Mucosa of rectum (tissue), 2 donors: ENCODE measurements at regions not wholly inside any gene's neighbourhood (a gene's known extent, or its start where the extent isn't known, plus 50 kb on each side); places are given as distances from the start of the nearest gene placed in this dataset.
"Not testable (repeated sequence)": the region's sequence is repeated elsewhere in the genome, so short reads cannot be mapped to it uniquely, and the experiment has no call there.

Source experiments
- H3K27ac ChIP-seq, 2 donors: one replicate each; pipeline ENCODE4 v1.7.0; 2013; ENCODE audit warnings: inconsistent platforms in 2 of 2, low read depth in 2 of 2, low read length in 2 of 2
- H3K27me3 ChIP-seq, 2 donors: one replicate each; pipeline ENCODE4 v1.7.0; 2013; ENCODE audit warnings: low read length in 2 of 2; ENCODE audit not compliant: control insufficient read depth in 2 of 2, insufficient read depth in 2 of 2
- H3K36me3 ChIP-seq, 2 donors: one replicate each; pipeline ENCODE4 v1.7.0; 2013; ENCODE audit warnings: low read length in 2 of 2; ENCODE audit not compliant: control insufficient read depth in 2 of 2, insufficient read depth in 2 of 2
- H3K4me1 ChIP-seq, 2 donors: one replicate each; pipeline ENCODE4 v1.7.0; 2013; ENCODE audit warnings: low read length in 2 of 2, mild to moderate bottlenecking in 1 of 2; ENCODE audit not compliant: control insufficient read depth in 2 of 2, insufficient read depth in 2 of 2
- H3K4me3 ChIP-seq, 2 donors: one replicate each; pipeline ENCODE4 v1.7.0; 2013; ENCODE audit warnings: low read length in 2 of 2
- H3K9ac ChIP-seq, 2 donors: one replicate each; pipeline ENCODE4 v1.7.0; 2013; ENCODE audit warnings: low read length in 2 of 2, low read depth in 1 of 2, mild to moderate bottlenecking in 1 of 2
- H3K9me3 ChIP-seq, 2 donors: one replicate each; pipeline ENCODE4 v1.7.0; 2013; ENCODE audit warnings: low read length in 2 of 2; ENCODE audit not compliant: control insufficient read depth in 2 of 2
- donor health status: healthy.
- donor health status: Normal muscosa, but diverticular disease.

DNA sequence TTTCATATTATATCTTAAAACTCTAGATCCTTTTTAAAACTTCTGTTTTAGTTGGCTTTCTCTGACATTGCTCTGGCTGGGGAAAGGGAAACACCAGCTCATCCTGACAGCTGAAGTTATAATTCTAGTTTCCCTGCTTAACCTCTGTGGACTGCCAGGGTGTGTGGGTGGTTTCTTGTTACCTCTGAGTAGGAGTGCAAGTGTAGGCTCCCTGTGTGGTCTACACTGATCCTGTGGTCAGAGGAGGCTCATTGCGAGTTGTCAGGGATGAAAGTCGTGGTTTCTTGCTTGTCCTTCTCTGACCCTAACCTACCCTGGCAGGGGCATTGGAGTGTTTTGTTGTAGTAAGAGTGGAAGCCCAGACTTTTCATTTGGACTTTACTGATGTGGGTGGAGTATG is 221.0 kb downstream of the UTP18 start:
- Histone ChIP-seq H3K4me3 (no peak overlapping the region), H3K27me3 (peaks cover 0 to 1% of the 10 kb centered on the region in 2 donors), H3K36me3 (no peaks in the 10 kb centered on the region), H3K4me1 (no peaks in the 10 kb centered on the region), H3K27ac (no peak overlapping the region), H3K9me3 (no peaks in the 10 kb centered on the region), H3K9ac (no peak overlapping the region)

DNA sequence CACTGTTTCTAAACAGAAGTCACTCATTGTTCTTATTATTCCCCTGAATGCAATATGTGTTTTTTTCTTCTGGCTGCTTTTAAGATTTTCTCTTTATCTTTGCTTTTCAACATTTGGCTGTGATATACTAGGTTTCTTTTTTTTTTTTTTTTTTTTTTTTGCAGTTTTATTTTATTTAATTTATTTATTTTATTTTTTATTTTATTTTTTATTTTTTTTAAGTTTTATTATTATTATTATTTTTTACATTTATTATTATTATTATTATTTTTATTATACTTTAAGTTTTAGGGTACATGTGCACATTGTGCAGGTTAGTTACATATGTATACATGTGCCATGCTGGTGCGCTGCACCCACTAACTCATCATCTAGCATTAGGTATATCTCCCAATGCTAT is 221.9 kb downstream of the UTP18 start:
- H3K36me3 ChIP-seq, H3K4me1 ChIP-seq, H3K9me3 ChIP-seq, H3K4me3 ChIP-seq, H3K9ac ChIP-seq, H3K27me3 ChIP-seq, H3K27ac ChIP-seq: not testable (repeated sequence)

DNA sequence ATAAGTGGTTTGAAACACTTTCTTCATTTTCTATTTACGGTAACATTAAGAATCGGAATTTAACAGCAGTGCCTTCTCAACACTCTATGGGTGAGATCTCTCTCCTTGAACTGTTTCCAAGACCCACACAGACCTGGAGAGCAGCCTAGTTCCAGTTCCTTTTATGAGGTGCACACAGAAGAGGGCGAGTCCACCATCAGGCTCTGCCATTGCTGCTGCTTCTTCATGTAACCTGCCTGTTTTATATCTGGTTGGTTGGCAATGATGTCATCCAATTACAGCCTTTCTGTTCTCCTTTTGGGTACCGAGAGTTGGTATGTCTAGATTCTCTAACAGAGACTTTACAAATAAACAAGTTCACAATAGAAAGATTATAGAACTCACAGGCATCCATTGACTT is 225.7 kb downstream of the UTP18 start:
- no peaks in the 10 kb centered on the region for H3K27me3 ChIP-seq
- no peak overlapping the region for H3K9ac ChIP-seq
- H3K4me3 ChIP-seq: no peak overlapping the region
- no peak overlapping the region for H3K27ac ChIP-seq
- no peaks in the 10 kb centered on the region for H3K36me3 ChIP-seq
- no peaks in the 10 kb centered on the region for H3K9me3 ChIP-seq
- no peaks in the 10 kb centered on the region for H3K4me1 ChIP-seq

DNA sequence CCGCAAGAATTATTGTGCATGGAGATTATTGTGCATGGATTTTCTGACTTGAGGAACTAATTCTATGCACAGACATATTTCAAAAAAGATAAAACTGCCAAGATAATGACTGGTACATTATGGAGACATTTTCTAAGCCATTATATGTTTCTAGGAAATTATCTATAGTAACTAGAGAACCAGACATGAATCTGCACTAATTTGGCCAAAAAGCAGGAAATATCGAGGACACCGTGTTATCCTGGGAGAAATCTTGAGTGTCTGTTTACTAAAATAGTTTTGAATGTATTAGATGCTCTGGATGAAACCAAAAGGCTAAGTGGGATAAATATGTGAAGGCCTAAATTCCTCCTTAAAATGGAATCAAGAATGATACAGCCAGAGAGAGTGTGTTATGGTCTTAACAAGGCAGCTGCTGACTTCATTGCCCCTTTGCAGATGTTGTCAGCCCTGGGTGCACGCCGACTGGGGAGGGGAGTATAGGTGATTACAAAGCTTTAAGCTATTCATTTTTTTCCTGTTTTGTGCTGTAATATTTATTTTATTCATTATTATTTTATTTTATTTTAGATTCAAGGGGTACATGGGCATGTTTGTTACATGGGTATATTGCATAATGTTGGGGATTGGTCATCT is 226.7 kb downstream of the UTP18 start:
- Histone ChIP-seq H3K9ac (no peak overlapping the region), H3K27ac (no peak overlapping the region), H3K36me3 (no peaks in the 10 kb centered on the region), H3K4me3 (no peak overlapping the region), H3K4me1 (no peaks in the 10 kb centered on the region), H3K9me3 (no peaks in the 10 kb centered on the region), H3K27me3 (no peaks in the 10 kb centered on the region)

DNA sequence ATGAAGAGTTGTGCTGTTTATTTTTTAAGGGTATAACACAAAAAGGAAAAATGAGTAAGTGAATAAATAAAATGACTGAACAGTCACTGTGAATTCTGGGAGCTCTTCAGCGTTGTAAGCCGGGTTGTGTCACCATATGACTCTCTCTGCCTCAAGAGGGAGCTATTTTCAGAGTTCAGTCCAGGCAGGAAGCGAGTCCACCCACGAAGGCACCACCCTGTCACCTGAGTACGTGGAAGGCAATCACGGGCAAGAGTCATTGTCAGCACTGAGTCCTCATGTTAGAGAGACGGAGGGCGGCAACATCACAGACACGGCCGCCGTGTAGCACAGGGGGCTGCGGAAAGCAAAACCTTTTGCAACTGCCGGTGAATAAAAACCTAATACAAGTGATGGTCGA is 227.6 kb downstream of the UTP18 start:
- H3K27ac ChIP-seq: no peak overlapping the region
- no peak overlapping the region for H3K9ac ChIP-seq
- H3K9me3 ChIP-seq: no peaks in the 10 kb centered on the region
- no peaks in the 10 kb centered on the region for H3K4me1 ChIP-seq
- H3K36me3 ChIP-seq: no peaks in the 10 kb centered on the region
- no peak overlapping the region for H3K4me3 ChIP-seq
- H3K27me3 ChIP-seq: no peaks in the 10 kb centered on the region

DNA sequence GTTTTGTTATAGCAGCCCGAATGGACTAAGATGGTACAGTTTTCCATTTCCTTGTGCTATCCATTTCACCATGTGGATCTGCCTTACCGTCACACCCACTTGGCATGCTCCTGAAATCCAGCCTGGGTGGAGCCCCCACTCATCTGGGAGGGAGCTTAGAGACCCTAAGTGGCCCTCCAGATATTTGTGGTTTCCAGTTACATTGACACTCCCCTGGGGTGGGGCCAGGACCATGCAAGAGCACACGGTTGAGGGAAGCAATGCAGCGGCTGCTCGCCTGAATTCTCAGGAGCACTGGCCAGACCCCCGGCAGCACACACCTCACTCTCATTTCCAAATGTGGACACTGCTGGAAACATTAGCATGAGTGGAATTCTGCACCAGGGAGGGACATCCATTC is 231.1 kb downstream of the UTP18 start:
- H3K27me3 ChIP-seq: no peaks in the 10 kb centered on the region
- no peaks in the 10 kb centered on the region for H3K4me1 ChIP-seq
- H3K4me3 ChIP-seq: no peak overlapping the region
- H3K9ac ChIP-seq: no peak overlapping the region
- H3K27ac ChIP-seq: no peak overlapping the region
- no peaks in the 10 kb centered on the region for H3K36me3 ChIP-seq
- H3K9me3 ChIP-seq: no peaks in the 10 kb centered on the region

DNA sequence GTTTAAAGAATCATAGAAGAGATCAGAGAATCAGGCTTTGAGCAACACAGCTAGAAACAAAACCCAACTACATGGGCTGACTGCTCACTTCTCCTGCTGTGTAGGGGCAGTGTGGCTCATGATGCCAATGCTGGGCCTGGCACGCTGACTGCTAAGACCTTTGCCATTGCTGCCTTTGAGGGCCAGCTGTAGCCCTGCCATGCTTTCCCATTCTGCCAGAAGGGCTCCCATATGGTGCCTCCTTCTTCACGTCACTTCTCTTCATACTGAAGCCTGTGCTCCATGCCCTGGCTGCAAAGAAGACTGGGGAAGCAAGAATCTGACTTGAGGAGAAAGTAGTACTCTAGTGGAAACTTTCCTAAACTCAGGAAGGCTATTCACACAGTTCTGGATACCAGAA is 232.9 kb downstream of the UTP18 start:
- Histone ChIP-seq H3K4me1 (no peaks in the 10 kb centered on the region), H3K27ac (no peak overlapping the region), H3K27me3 (no peaks in the 10 kb centered on the region), H3K36me3 (no peaks in the 10 kb centered on the region), H3K9ac (no peak overlapping the region), H3K4me3 (no peak overlapping the region), H3K9me3 (no peaks in the 10 kb centered on the region)

DNA sequence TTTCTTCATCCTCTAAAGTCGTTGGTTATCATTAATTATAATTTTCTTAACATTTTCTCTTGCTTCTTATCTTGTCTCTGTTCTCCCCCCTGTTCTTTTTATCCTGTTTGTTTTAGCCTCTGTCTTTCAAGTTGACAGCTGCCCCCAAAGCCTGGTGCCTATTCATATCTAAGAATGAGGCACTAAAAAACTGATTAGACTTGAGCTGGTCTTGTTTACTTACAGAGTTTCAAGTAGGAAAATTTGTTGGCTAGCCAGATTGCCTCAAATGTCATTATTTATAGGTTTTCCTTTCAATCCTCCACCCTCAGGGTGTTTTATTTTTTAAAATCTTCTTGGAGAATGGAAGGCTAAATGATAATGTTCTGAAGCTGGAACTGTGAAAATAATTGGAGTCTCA is 236.0 kb downstream of the UTP18 start:
- Histone ChIP-seq H3K27ac (no peak overlapping the region), H3K4me1 (no peaks in the 10 kb centered on the region), H3K36me3 (no peaks in the 10 kb centered on the region), H3K9me3 (no peaks in the 10 kb centered on the region), H3K9ac (no peak overlapping the region), H3K4me3 (no peak overlapping the region), H3K27me3 (no peaks in the 10 kb centered on the region)

DNA sequence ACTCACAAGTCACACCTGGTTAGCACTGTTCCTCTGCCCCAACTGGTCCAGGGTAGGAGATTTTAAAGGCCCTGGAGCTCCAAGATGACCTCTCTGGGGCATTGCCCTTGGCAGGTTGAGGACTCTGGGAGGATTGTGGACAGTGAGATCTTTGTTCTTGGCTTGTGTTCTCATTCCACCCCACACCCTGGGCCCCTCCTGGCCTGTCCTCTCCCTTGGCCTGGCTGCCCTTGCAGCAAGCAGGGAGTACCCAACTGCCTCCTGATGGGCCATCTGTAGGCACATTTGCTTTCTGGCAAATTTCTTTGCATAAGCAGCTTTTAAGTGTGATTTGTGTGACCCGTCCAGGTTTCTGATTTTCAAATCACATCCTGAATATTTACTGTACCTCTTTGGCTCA is 239.6 kb downstream of the UTP18 start:
- Histone ChIP-seq H3K9ac (no peak overlapping the region), H3K9me3 (no peaks in the 10 kb centered on the region), H3K4me1 (no peaks in the 10 kb centered on the region), H3K27me3 (no peaks in the 10 kb centered on the region), H3K4me3 (no peak overlapping the region), H3K27ac (no peak overlapping the region), H3K36me3 (no peaks in the 10 kb centered on the region)

DNA sequence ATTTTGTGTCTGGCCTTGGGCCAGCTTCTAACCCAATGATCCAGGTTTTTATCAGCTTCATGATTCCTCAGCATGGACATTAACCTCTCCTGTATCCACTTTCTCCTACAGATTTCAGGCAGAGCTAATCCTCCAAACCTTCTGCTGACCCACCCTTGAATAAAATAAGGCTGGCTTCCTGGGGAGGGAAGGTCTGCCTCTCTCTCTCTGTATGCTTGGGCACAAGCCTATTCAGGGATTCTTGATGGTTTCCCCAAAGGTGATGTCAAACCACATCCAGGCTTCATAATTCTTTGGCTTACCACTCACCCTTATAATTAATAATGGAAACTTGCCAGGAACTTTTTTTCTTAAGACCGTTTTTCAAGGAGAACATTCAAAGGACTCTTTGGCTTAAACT is 240.1 kb downstream of the UTP18 start:
- Histone ChIP-seq H3K4me3 (no peak overlapping the region), H3K27ac (no peak overlapping the region), H3K4me1 (no peaks in the 10 kb centered on the region), H3K36me3 (no peaks in the 10 kb centered on the region), H3K9me3 (no peaks in the 10 kb centered on the region), H3K27me3 (no peaks in the 10 kb centered on the region), H3K9ac (no peak overlapping the region)

DNA sequence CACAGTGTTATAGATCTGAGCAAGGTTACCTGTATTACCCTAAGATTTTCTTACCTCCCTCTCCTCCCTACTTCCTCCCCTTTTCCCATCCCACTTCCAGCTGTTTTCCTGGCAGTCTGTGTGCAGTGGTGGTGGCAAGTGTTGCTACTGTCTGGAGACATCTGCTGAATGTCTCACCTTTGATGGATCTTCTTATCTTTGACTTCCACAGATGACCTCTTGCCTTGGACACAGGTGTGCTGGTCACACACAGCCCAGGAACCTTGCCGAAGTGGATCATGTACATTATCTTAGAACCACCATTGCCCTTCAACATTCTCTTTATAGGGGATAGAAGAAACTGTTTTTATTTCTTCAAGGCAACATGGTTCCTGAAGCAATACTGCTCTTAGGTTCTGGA is 245.1 kb downstream of the UTP18 start:
- H3K4me3 ChIP-seq: no peak overlapping the region
- peaks cover 0 to 2% of the 10 kb centered on the region in 2 donors for H3K27me3 ChIP-seq
- no peak overlapping the region for H3K9ac ChIP-seq
- no peaks in the 10 kb centered on the region for H3K4me1 ChIP-seq
- H3K27ac ChIP-seq: no peak overlapping the region
- no peaks in the 10 kb centered on the region for H3K36me3 ChIP-seq
- no peaks in the 10 kb centered on the region for H3K9me3 ChIP-seq
